Stomach (tissue), 4 donors: ENCODE measurements at regions not wholly inside any gene's neighbourhood (a gene's known extent, or its start where the extent isn't known, plus 50 kb on each side); places are given as distances from the start of the nearest gene placed in this dataset.
"Not testable (repeated sequence)": the region's sequence is repeated elsewhere in the genome, so short reads cannot be mapped to it uniquely, and the experiment has no call there.

Experiments
- CTCF ChIP-seq, 7 experiments: fragments of 450-650 bp in 4 of 7; fragments of 200-600 bp in 3 of 7; sonication (generic) in 3 of 7; IDR thresholded peaks; one replicate each; pipeline ENCODE4 v1.5.1; 2016 to 2019; ENCODE audit warnings: antibody characterized with exemption in 7 of 7, control low read depth in 2 of 7, mild to moderate bottlenecking in 1 of 7
- EP300 ChIP-seq: sonication (generic); formaldehyde crosslinking; IDR thresholded peaks from one replicate; pipeline ENCODE4 v1.6.1; 2017; ENCODE audit warnings: antibody characterized with exemption
- POLR2AphosphoS5 ChIP-seq, 3 donors: sonication (generic); formaldehyde crosslinking; IDR thresholded peaks; one replicate each; pipeline ENCODE4 v1.6.1; 2016; ENCODE audit warnings: antibody characterized with exemption in 3 of 3

- TF ChIP-seq EP300; CTCF (IDR thresholded peaks at IDR 0.05); POLR2AphosphoS5 (IDR thresholded peaks at IDR 0.05): not testable (repeated sequence)
These were observed 858.1 kb upstream of the FOXG1 start for GRCh38 chr14:27908484-27908883.
